A172 (cell line): ENCODE measurements at regions not wholly inside any gene's neighbourhood (a gene's known extent, or its start where the extent isn't known, plus 50 kb on each side); places are given as distances from the start of the nearest gene placed in this dataset.
A peak's percentile ranks its signal among the peaks of the same experiment; 100 is the strongest.
"Not testable (repeated sequence)": the region's sequence is repeated elsewhere in the genome, so short reads cannot be mapped to it uniquely, and the experiment has no call there.

Source experiments
- DNase-seq: peaks from one replicate; pipeline ENCODE4 v3.0.0-alpha.2; 2015; ENCODE audit warnings: low spot score

DNA sequence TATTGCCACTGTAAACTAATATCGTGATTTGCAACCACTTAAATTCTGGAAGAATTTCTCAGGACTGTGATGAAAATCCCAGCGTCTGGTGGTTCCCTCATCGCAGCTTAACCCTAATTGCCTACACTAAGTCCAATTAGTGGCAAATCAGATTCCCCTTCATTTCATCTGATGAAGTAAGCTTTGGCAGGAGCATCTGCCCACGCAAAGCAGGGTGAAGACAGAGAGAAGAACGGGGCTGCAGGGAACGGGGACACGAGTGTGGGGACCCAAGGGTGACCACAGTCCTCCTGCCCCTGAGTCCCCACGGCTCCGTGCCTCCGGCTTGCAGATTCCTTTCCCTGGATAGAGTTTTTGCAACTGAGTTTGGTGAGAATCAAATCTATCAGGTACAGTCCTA, 159.5 kb downstream of the LY86 start:
- no peak for DNase-seq

DNA sequence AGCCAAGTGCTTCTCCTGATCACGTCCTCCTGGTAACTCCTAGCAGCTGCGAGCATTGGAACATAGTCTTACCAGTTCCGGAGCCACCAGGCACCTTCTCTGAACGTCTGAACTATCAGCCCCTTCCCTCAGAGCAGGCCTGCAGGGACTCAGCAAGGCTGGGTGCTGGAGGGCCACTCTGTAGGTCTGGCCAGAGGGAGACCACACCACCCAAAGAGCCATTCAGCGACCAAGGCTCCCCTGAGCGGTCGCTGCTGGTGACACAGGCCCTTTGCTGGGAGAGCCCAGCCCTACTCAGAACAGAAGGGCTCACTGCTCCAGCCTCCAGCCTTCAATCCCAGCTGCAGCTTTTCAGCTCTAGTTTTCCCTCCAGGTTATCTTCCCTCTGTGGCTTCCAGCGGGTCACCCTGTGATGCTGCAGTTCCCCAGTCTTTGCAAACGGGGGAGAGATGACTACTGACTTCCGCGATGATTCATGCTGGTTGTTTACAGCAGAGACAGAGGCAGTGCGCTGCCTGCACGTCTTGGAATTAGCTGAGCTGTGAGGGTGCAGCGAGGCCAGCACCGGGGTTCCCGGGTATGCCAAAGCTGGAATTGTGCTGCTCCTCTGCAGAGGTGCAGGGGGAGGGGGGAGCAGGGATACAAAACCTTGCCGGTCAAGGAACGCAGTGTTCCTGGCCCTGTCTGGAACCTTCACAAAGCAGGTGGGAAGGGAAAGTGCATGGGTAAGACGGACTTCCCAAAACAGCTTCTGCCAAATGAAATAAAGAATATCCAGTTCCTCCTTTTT, 161.4 kb downstream of the LY86 start:
- DNase-seq = peak; percentile 84

DNA sequence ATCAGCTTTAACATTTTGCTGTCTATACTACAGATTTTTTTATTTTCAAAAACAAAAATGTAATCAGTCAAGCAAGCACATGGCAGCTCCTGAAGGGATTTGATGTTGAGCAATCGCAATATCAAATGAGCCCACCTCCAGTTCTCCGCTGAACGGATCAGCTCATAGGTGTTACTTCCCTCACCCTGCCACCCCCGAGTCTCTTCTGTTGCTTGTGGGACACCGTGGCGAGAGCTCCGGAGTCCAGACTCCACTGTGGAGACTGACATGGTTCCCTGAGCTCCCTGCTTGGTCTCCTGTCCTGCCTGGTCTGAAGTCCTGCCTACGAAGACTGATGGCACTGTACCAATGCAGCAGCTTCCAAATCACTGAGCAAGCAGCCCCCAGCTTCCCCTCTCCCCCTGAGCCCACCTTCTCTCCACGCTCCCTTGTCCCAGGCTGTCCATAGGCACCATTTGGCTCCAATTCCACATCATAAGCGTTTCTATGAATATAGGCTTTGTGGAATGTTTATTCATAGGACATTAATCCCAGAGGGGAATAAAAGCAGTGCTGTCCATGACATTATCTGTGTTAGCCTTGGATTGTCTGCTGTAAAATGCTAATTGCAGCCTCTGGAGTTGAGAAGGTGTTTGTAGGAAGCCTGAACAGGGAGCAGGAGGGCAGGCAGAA, 162.2 kb downstream of the LY86 start:
- DNase-seq = no peak

DNA sequence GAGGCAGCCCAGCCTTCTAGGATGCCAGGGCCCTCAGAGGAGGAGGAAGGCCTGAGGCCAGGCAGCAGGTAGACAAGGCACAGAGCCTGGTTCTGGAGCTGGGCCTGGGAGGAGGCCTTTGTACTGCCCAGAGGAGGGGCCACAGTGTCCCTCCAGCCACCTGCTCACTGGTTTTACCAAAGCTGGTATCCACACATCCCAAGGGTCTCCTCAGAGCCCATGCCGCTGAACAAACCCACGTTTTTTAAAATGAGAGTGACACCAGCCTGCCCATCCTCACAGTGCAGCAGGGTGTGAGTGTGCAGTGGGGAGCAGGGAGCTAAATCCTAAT, 162.7 kb downstream of the LY86 start:
- DNase-seq = no peak

DNA sequence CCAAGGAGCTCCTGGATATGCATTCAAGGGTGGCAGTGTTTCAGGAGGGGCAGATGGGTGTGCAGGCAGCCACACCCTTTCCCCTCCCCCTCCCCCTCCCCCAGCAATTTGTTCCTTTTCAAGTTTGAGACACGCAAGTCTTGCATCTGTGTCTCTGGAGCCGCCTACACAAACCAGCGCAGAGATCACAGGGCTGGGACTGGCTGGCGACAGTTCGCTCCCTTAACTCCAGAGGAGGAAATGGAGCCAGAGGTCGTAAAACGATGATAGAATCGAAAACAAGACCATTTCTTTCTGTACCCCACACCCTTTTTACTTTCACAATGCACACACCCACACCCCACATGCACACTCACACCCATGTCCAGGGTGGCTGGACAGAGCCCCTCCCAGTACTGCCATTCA, 163.1 kb downstream of the LY86 start:
- DNase-seq = no peak

DNA sequence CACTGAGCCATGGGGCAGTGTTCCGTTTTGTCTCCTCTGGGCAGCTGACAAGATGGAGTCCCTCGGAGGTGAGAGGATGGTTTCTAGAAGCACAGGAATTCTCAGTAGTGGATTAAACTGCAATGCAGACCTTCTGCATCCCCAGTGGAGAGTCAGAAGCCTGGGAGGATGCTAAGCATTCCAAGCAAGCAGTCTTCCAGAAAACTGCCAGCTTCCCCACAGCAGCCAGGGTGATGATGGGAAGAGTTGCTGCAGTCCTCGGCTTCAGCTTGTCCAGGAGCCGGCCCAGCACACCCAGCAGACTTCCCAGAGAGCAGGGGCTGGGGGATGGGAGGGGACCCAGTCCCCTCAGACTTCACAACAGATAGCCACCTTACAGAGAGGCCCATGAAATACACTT, 163.6 kb downstream of the LY86 start:
- DNase-seq = no peak

DNA sequence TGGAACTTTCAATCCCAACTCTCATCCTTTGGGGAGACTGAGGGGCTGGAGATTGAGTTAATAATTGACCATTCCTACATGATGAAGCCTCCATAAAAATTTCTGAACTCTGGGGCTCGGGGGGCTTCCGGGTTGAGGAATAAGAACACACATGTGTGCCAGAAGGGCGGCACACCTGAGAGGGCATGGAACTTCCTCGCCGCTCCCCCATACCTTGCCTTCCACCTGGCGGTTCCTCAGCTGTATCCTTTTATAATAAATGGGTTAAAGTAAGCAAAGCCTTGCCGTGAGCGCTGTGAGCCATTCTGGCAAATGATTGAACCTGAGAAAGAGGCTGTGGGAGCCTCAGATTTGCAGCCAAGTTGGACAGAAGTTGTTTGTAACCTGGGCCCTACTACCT, 164.8 kb downstream of the LY86 start:
- no peak for DNase-seq

DNA sequence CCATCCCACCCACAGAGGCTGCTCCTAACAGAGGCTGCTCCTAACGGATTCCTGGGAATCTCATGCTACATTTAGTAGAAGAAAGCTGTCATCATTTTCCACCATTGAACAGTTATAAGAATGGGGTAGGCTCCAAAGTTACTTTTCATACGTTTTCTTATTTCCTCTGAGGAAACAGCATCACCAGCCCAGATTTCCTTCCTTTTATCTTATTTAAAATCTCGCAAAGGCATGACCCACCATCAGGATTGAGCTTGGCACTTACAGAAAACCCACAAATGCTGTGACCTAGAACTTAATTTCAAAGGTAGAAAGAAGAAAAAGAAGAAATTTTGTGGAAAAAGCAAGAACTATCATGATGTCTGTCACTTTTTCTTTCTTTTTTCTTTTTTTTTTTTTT, 168.0 kb downstream of the LY86 start:
- no peak for DNase-seq

DNA sequence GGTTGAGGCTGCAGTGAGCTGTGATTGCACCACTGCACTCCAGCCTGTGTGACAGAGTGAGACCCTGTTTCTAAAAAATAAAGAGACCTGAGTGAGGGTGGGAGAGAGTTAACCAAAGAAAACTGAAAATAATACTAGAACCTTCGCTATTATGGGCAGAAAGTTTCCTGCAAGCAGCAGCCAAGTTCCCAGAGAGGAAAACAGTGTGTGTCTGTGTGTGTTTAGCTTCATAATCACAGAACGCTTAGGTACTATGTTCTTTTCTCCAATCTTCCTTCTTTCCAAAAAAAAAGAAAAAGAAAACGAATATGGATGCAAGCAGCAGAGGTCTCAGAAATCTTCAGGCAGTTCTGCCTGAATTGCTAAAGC, 170.0 kb downstream of the LY86 start:
- DNase-seq = no peak

DNA sequence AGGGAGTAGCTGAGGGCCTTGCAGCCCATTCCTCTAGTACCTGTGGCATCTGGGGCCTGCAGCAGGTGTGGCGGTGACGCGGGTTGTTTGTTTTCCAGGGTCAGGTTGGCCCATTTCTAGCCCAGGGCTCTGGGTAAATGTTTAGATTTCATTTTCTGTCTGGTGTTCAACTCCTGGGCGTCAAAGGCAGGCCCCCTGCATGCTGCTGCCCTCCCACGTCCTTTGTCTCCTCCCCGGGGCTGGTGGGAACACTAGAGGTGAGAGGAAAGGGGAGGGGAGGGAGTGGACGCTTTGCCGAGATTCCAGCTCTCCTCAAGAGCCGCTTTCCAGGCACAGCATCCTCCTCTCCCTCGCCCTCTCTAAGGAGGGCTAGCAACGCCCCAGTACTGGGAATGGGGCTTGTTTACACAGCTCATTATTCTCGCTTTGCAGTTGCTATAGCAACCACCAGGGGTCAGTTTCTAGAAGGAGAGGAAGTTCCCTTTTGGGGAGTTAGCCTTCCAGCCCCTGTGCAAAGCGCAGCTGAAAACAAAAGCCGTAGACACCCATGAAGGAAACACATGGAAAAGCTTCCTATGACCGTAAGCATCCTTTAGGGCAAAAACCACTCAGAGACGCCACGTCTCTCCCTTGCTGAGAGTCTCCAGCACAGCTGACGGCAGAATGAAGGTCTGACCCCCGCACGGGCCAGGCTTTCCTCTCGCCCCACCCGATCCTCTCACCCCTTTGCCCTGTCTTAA, 170.6 kb downstream of the LY86 start:
- no peak for DNase-seq

DNA sequence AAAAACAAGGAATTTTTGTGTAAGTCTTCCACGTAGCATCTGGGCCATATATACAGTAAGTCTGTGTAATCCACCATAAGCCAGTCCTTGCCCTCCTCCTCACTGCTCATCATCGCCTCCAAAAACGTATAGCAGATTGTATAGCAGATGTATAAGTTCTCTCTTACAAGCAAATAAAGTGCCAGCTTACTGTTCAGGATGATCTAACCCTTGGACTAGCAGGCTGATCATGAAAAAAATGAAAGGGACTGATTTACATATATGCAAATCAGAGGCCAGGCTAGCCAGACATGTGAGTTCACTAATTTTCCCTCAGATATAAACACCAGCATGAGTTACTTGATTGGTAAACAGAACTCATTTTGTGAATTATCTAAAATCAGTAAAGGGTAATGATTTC, 171.5 kb downstream of the LY86 start:
- no peak for DNase-seq

DNA sequence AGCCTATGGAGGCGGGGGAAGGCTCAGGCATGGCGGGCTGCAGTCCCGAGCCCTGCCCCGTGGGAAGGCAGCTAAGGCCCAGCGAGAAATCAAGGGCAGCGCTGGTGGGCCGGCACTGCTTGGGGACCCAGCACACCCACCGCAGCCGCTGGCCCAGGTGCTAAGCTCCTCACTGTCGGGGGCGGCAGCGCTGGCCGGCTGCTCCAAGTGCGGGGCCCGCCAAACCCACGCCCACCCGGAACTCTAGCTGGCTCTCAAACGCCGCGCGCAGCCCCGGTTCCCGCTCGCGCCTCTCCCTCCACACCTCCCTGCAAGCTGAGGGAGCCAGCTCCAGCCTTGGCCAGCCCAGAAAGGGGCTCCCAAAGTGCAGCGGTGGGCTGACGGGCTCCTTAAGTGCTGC, 174.0 kb downstream of the LY86 start:
- DNase-seq = not testable (repeated sequence)

DNA sequence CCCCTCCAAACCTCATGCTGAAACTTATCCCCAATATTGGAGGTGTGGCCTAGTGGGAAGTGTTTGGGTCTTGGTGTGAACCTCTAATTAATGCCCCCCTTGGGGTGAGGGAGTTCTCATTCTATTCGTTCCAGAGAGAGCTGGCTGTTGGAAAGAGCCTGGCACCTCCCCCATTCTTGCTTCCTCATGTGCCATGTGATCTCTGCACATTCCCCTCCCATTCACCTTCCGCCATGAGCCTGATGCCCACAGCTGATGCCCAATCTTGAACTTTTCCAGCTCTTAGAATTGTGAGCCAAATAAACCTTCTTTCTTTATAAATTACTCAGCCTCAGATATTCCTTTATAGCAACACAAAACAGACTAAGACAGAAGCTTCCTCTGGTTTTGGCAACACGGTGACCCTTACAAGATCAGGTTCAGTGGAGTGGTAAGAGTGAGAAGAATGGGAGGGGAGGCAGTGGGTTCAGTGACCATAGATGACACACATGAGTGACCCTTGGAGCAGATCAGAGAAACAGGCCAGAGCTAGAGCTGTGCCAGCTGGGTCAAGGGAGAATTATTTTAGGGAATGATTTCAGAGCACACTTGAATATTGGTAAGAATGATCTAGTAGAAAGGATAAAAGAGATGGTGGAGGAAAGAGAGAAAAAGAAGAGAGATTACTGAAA, 176.4 kb downstream of the LY86 start:
- DNase-seq = no peak

DNA sequence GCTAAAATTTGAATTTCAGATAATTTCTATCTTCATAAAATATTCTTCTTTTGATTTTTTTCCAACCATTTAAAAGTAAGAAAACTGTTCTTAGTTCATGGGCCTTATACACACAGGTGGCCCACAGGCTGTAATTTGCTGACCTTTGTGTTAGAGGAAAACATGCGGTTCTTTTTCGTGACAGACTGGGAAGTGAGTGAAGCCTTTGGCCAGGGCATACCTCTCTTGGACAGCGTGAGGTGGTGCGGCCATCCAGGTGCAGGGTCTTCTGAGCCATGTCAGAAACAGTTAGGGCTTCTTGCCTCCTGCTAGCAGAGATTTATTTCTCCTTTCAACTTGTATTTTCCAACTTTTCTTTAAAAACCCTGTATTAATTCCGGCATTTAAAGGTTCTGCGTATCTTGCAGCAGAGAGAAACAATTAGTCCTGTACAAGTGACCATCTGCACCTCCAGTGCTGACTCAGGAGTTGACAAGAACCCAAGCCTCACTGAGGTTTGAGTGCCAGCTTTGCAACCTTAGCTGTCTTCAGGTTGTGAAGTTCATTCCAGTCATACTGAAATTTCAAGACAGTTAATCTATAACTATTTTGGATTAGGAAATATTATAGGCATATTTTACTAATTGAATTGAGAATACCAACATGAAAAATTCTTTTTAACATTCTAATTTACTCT, 177.8 kb downstream of the LY86 start:
- no peak for DNase-seq

DNA sequence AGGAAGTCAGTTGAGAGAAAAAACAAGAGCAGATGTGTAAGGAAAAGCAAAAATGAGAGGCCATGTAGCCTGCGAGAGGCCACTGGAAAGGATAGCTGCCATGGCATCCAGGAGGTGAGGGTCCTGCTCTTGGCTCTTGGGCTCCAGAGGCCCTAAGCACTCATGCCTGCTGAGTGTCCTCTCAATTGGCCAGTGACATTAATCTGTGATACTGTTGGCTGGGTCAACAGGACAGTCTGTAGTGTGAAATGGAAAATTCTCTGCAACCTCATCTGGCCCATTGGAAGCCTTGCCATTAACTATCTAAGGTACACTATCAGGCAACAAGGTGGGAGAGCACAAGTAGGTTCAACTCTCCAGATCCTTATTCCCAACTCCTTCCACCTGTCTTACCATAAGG, 180.9 kb downstream of the LY86 start:
- no peak for DNase-seq

DNA sequence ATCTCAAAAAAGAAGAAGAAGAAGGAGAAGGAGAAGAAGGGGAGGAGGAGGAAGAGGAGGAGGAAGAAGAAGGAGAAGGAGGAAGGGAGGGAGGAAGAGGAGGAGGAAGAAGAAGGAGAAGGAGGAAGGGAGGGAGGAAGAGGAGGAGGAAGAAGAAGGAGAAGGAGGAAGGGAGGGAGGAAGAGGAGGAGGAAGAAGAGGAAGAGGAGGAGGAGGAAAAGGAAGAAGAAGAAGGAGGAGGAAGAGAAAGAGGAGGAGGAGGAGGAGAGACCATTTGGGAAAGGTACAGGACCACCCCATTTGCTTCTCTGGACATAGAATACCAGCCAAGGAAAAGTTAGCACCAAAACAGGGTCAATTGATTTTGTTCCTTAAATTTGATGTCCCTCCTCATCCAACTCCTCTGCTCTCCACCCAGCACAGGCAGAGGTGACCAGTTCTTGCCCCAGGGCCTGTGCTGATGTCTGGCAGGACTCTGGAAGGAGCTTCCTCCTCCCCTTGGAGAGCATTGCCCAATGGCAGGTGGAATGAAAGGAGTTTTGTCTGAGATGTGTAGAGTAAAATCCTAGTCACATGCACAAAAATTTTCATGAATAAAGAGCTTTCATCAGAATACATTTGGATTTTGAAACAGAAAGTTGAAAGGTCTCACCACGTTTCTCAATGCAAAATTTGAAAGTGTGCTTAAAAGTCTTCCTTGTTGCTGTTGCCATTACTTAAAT, 182.9 kb downstream of the LY86 start:
- DNase-seq = no peak

DNA sequence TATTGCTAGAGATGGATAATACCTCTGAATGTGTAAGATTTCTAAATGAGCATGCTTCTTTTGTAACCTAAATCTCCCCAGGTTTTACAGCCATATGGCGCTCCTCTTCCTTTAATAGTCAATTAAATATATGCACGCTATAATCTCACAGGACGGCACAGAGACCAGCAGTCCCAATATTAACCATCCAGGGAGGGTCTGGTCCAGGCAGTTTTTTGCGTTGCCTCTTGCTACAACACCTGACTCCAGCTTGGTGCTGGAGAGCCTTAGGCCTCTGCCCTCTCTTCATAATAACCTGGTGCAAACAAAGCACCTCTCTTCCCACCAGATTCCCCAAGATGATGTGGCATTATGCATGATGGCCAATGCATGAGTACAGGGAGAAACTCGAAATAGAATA, 183.4 kb downstream of the LY86 start:
- DNase-seq = no peak

DNA sequence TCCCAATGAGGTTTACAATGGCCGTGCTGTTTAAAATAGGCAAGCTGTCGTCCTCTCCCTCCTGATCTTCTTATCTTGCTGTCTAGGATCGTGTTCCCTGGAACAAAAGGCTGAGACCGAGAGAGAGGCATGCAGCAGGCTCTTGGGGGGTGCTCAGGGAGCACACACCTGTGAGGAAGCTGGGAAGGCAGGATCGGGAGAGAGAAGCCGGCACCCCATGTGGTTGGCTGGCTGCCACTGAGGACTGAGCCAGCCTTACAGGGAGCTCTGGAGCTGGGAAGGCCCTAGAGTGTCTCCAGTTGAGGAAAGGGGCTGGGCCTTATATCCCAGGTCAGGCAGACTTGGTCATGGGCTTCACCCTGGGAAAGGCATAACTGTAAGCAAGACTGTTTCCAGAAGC, 184.2 kb downstream of the LY86 start:
- DNase-seq = no peak

DNA sequence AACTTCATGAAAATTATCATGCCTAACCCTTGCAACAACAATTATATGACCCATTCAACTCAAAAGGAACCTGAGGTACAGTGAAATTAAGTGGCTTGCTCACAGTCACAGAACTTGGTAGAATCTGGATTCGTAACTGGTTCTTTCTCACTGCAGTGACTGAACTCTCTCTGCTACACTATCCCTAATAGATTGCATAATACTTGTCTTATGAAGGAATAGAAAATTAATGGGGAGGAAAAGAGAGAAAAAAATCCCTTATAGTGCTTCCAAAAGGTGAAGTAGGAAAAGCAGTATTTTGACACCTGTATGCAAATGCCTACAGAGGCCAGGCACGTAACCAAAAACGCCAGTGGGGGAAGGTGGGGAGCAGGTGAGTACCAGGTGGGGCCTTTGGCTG, 186.6 kb downstream of the LY86 start:
- no peak for DNase-seq

DNA sequence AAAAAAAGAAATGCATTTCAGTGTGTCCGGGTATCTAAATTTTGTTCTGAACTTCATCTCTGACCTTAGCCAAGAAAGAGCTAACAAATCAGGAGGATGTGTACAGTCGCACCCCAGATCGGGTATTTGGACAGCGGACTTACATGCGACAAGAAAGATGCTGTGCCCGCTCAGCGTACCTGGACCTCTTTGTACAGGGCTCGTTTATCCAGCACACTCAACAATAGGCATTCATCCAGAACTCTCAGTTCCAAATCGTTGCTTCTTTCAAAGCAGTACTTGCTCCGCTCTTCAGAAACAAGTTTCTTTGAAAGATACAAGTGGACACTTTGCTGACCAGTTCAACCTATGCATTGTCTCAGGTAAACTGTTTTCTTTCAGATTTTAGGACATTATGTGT, 191.7 kb downstream of the LY86 start:
- DNase-seq = no peak

DNA sequence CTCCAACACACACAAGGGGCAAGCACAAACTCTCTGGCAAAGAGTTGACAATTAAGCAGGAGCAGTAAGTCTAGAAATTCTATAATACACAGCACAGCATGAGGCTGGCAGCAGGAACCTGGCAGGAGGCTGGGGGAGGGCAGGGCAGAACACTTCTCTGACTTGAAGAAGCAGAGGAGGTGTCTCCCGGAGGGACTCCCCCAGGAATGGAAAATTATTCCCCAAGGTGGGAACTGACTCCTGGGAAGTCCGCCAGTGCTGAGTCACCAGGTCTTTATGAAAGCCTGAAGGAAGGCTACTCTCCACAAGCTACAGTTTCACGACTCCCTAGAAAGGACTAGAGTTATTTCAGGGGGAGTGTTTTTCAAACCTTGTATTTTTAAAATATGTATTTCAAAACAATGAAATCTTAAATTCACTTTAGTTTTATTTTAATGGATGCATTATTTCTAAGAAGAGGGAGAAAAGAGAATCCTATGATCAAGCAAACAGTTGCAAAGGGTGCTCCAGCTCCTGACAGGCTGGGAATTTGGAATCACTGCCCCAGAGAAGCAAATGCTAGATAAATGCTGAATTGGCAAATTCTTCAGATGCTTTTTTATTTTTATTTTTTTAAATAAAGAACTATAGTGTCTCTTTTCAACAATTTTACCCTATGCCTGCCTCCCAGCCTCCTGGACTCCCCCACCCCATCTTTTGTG, 192.8 kb downstream of the LY86 start:
- peak; percentile 90 for DNase-seq
